HCT116 (cell line): ENCODE measurements at regions not wholly inside any gene's neighbourhood (a gene's known extent, or its start where the extent isn't known, plus 50 kb on each side); places are given as distances from the start of the nearest gene placed in this dataset.

Source experiments
- ATAC-seq: fragments of 200-7000 bp; cut with Tn5 transposase; 2 replicates; pipeline ENCODE4 v1.9.1; 2020; ENCODE audit warnings: mild to moderate bottlenecking, moderate library complexity
- BruUV-seq: library from RNA; stranded (reverse); fragments of 400-500 nt; replicated peaks from 2 replicates; lab custom pipeline; 2021; lab: Mats Ljungman, UMichigan
- CTCF ChIA-PET: fragments of 300-600 bp; sonication (Branson Sonifier 250); formaldehyde crosslinking; loops from one replicate; lab custom pipeline; 2021; ENCODE audit warnings: antibody characterized with exemption; lab: Charles Lee
- POLR2A ChIA-PET: fragments of 300-600, 350-600 bp; sonication (Branson Sonifier 250); formaldehyde crosslinking; loops from one replicate; lab custom pipeline; 2021; ENCODE audit warnings: antibody characterized with exemption; lab: Charles Lee
- RAD21 ChIA-PET, 2 experiments: fragments of 300-600 bp; sonication (Branson Sonifier 250); formaldehyde crosslinking; loops; one replicate each; lab custom pipeline; 2023; ENCODE audit warnings: low total read pairs in 2 of 2; ENCODE audit not compliant: uncharacterized antibody in 2 of 2, unreplicated experiment in 2 of 2, low non-redundant PET in 1 of 2; lab: Charles Lee
- DNase-seq: peaks from one replicate; pipeline ENCODE4 v3.0.0-alpha.2; 2010; ENCODE audit warnings: low read depth, low spot score
- H2AFZ ChIP-seq: fragments of 200-600 bp; shearing (Covaris generic), sonication (generic); 2 replicates; pipeline ENCODE4 v1.6.1; 2017; ENCODE audit warnings: low read depth, mixed run types, mixed read lengths, antibody characterized with exemption, low read length; ENCODE audit not compliant: poor library complexity, severe bottlenecking
- H3K27ac ChIP-seq: 2 replicates; pipeline ENCODE4 v1.5.1; 2012; ENCODE audit warnings: low read depth, low read length
- H3K27me3 ChIP-seq: fragments of 200-600 bp; sonication (generic); 2 replicates; pipeline ENCODE4 v1.6.1; 2016; ENCODE audit warnings: mixed run types, low read length, mixed read lengths; ENCODE audit not compliant: insufficient read depth
- H3K36me3 ChIP-seq, 2 experiments: fragments of 200-500 bp in 1 of 2; fragments of 200-600 bp in 1 of 2; sonication (Bioruptor generic) in 1 of 2; sonication (generic) in 1 of 2; 2 replicates each; pipeline versions ENCODE4 v1.5.1 to v1.6.1; 2014 to 2016; ENCODE audit warnings: low read length in 2 of 2, inconsistent platforms in 1 of 2, mixed read lengths in 1 of 2, mixed run types in 1 of 2; ENCODE audit not compliant: insufficient read depth in 2 of 2, control insufficient read depth in 1 of 2
- H3K4me1 ChIP-seq, 2 experiments: fragments of 200-600 bp in 1 of 2; sonication (generic) in 1 of 2; 2 replicates each; pipeline versions ENCODE4 v1.5.1 to v1.6.1; 2012 to 2017; ENCODE audit warnings: low read length in 2 of 2, inconsistent platforms in 1 of 2, mild to moderate bottlenecking in 1 of 2, mixed read lengths in 1 of 2, mixed run types in 1 of 2, moderate library complexity in 1 of 2; ENCODE audit not compliant: insufficient read depth in 2 of 2, control insufficient read depth in 1 of 2
- H3K4me2 ChIP-seq: fragments of 200-600 bp; sonication (generic); 2 replicates; pipeline ENCODE4 v1.6.1; 2017; ENCODE audit warnings: mixed run types, low read length, mixed read lengths
- H3K4me3 ChIP-seq, 2 experiments: fragments of 200-600 bp in 1 of 2; sonication (generic) in 1 of 2; replicated peaks in 1 of 2; 2 replicates each; pipeline ENCODE4 v1.5.1; 2011 to 2016; ENCODE audit warnings: low read length in 2 of 2, control low read depth in 1 of 2, low read depth in 1 of 2, mild to moderate bottlenecking in 1 of 2, mixed read lengths in 1 of 2, mixed run types in 1 of 2
- H3K79me2 ChIP-seq: fragments of 200-600 bp; sonication (generic); 2 replicates; pipeline ENCODE4 v1.6.1; 2017; ENCODE audit warnings: mild to moderate bottlenecking, mixed run types, low read length, moderate library complexity, mixed read lengths; ENCODE audit not compliant: insufficient read depth
- H3K9ac ChIP-seq: fragments of 200-600 bp; sonication (generic); 2 replicates; pipeline ENCODE4 v1.6.1; 2016; ENCODE audit warnings: low read length, mixed read lengths
- H3K9me2 ChIP-seq: fragments of 200-600 bp; sonication (generic), shearing (Covaris generic); 2 replicates; pipeline ENCODE4 v1.6.1; 2017; ENCODE audit warnings: mixed run types, mild to moderate bottlenecking, moderate library complexity; ENCODE audit not compliant: insufficient read depth
- H3K9me3 ChIP-seq, 2 experiments: fragments of 200-500 bp in 1 of 2; fragments of 200-600 bp in 1 of 2; sonication (Bioruptor generic) in 1 of 2; sonication (generic) in 1 of 2; 2 replicates each; pipeline ENCODE4 v1.6.1; 2014 to 2017; ENCODE audit warnings: low read length in 2 of 2, mixed read lengths in 2 of 2, inconsistent platforms in 1 of 2, low read depth in 1 of 2, mild to moderate bottlenecking in 1 of 2, mixed run types in 1 of 2, moderate library complexity in 1 of 2; ENCODE audit not compliant: control insufficient read depth in 1 of 2, insufficient read depth in 1 of 2
- H4K20me1 ChIP-seq: fragments of 200-600 bp; sonication (generic), shearing (Covaris generic); 2 replicates; pipeline ENCODE4 v1.6.1; 2017; ENCODE audit warnings: mixed run types, mild to moderate bottlenecking, moderate library complexity; ENCODE audit not compliant: insufficient read depth
- CBX3 ChIP-seq: IDR thresholded peaks from 2 replicates; pipeline ENCODE4 v1.6.1; 2012; ENCODE audit warnings: low read depth
- CEBPB ChIP-seq: IDR thresholded peaks from 2 replicates; pipeline ENCODE4 v1.6.1; 2012; ENCODE audit warnings: low read depth
- ELF1 ChIP-seq: IDR thresholded peaks from 2 replicates; pipeline ENCODE4 v1.6.1; 2012; ENCODE audit warnings: low read depth, borderline replicate concordance
- EZH2 ChIP-seq: fragments of 200-600 bp; sonication (generic); IDR thresholded peaks from 2 replicates; pipeline ENCODE4 v1.6.1; 2017; ENCODE audit warnings: antibody characterized with exemption, mixed run types
- EZH2phosphoT487 ChIP-seq: fragments of 200-600 bp; IDR thresholded peaks from 2 replicates; pipeline ENCODE4 v1.6.1; 2018; ENCODE audit warnings: antibody characterized with exemption, borderline replicate concordance
- FOSL1 ChIP-seq: IDR thresholded peaks from 2 replicates; pipeline ENCODE4 v1.6.1; 2012; ENCODE audit warnings: low read depth
- JUND ChIP-seq: IDR thresholded peaks from 2 replicates; pipeline ENCODE4 v1.6.1; 2012
- POLR2A ChIP-seq: IDR thresholded peaks from 2 replicates; pipeline ENCODE4 v1.7.0; 2011; ENCODE audit warnings: borderline replicate concordance; ENCODE audit not compliant: insufficient read depth, insufficient read length; ENCODE audit errors: extremely low read depth
- POLR2AphosphoS5 ChIP-seq: IDR thresholded peaks from 2 replicates; pipeline ENCODE4 v1.6.1; 2011; ENCODE audit warnings: mild to moderate bottlenecking, low read depth, low read length, moderate library complexity
- RAD21 ChIP-seq: IDR thresholded peaks from 2 replicates; pipeline ENCODE4 v1.6.1; 2012; ENCODE audit warnings: low read depth, mild to moderate bottlenecking
- SIN3A ChIP-seq: IDR thresholded peaks from 2 replicates; pipeline ENCODE4 v1.6.1; 2012; ENCODE audit warnings: low read depth
- YY1 ChIP-seq: IDR thresholded peaks from 2 replicates; pipeline ENCODE4 v1.6.1; 2011; ENCODE audit warnings: low read length, low read depth, moderate library complexity, mild to moderate bottlenecking; ENCODE audit not compliant: insufficient replicate concordance; ENCODE audit errors: extremely low read depth
- ZFX ChIP-seq: fragments of 450-650 bp; IDR thresholded peaks from 2 replicates; pipeline ENCODE4 v1.6.1; 2017
- ZNF274 ChIP-seq: fragments of 200-500 bp; sonication (Bioruptor generic); IDR thresholded peaks from 2 replicates; pipeline ENCODE4 v1.6.1; 2014; ENCODE audit warnings: mild to moderate bottlenecking, low read depth, low read length, inconsistent platforms
- intact Hi-C: fragments of 100-400 bp; cut with micrococcal nuclease; formaldehyde crosslinking; loops from 2 replicates; pipeline ENCODE4 v1.10.0; 2022
- TF ChIP-seq, protein P1 (sequence below): IDR thresholded peaks from 2 replicates; pipeline ENCODE4 v1.6.1; 2012; ENCODE audit warnings: low read depth
- TF ChIP-seq, protein P2 (sequence below), 3 experiments: fragments of 200-600 bp in 1 of 3; sonication (generic) in 1 of 3; IDR thresholded peaks in 2 of 3; conservative IDR thresholded peaks in 1 of 3; 2 replicates each; pipeline ENCODE4 v1.5.1; 2012 to 2017; ENCODE audit warnings: low read depth in 2 of 3, low read length in 2 of 3, antibody characterized with exemption in 1 of 3, borderline replicate concordance in 1 of 3, control low read depth in 1 of 3, mild to moderate bottlenecking in 1 of 3, mixed read lengths in 1 of 3, mixed run types in 1 of 3, moderate library complexity in 1 of 3; ENCODE audit not compliant: insufficient read depth in 1 of 3
- TF ChIP-seq, protein P3 (sequence below): IDR thresholded peaks from 2 replicates; pipeline ENCODE4 v1.6.1; 2011; ENCODE audit warnings: mild to moderate bottlenecking, low read length, moderate library complexity; ENCODE audit not compliant: insufficient replicate concordance; ENCODE audit errors: extremely low read depth
- TF ChIP-seq, protein P4 (sequence below): IDR thresholded peaks from 2 replicates; pipeline ENCODE4 v1.6.1; 2012
- TF ChIP-seq, protein P5 (sequence below): IDR thresholded peaks from 2 replicates; pipeline ENCODE4 v1.6.1; 2012

DNA sequence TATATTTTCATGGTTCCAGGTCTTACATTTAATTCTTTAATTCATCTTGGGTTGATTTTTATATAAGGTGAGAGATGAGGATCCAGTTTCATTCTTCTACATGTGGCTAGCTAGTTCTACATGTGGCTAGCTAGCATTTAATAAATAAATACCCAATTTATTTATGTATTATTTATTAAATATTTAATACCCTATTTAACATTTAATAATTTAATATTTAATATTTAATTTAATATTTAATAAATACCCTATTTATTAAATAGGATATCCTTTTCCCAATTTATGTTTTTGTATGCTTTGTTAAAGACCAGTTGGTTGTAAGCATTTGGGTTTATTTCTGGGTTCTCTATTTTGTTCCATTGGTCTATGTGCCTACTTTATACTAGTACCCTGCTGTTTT lies 111.0 kb upstream of the PCLO start:
- intact Hi-C loops = no loop called here
- TF ChIP-seq, protein P1, sequence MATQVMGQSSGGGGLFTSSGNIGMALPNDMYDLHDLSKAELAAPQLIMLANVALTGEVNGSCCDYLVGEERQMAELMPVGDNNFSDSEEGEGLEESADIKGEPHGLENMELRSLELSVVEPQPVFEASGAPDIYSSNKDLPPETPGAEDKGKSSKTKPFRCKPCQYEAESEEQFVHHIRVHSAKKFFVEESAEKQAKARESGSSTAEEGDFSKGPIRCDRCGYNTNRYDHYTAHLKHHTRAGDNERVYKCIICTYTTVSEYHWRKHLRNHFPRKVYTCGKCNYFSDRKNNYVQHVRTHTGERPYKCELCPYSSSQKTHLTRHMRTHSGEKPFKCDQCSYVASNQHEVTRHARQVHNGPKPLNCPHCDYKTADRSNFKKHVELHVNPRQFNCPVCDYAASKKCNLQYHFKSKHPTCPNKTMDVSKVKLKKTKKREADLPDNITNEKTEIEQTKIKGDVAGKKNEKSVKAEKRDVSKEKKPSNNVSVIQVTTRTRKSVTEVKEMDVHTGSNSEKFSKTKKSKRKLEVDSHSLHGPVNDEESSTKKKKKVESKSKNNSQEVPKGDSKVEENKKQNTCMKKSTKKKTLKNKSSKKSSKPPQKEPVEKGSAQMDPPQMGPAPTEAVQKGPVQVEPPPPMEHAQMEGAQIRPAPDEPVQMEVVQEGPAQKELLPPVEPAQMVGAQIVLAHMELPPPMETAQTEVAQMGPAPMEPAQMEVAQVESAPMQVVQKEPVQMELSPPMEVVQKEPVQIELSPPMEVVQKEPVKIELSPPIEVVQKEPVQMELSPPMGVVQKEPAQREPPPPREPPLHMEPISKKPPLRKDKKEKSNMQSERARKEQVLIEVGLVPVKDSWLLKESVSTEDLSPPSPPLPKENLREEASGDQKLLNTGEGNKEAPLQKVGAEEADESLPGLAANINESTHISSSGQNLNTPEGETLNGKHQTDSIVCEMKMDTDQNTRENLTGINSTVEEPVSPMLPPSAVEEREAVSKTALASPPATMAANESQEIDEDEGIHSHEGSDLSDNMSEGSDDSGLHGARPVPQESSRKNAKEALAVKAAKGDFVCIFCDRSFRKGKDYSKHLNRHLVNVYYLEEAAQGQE = no peak
- TF ChIP-seq, protein P2, sequence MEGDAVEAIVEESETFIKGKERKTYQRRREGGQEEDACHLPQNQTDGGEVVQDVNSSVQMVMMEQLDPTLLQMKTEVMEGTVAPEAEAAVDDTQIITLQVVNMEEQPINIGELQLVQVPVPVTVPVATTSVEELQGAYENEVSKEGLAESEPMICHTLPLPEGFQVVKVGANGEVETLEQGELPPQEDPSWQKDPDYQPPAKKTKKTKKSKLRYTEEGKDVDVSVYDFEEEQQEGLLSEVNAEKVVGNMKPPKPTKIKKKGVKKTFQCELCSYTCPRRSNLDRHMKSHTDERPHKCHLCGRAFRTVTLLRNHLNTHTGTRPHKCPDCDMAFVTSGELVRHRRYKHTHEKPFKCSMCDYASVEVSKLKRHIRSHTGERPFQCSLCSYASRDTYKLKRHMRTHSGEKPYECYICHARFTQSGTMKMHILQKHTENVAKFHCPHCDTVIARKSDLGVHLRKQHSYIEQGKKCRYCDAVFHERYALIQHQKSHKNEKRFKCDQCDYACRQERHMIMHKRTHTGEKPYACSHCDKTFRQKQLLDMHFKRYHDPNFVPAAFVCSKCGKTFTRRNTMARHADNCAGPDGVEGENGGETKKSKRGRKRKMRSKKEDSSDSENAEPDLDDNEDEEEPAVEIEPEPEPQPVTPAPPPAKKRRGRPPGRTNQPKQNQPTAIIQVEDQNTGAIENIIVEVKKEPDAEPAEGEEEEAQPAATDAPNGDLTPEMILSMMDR (IDR thresholded peaks at IDR 0.05 in 2 of 3, conservative IDR thresholded peaks at IDR 0.05 in 1 of 3; ENCODE audit: borderline replicate concordance in 1 of 3, insufficient read depth in 1 of 3, low read depth in 2 of 3, low read length in 2 of 3) = no peak
- TF ChIP-seq SIN3A (no peak), FOSL1 (no peak), RAD21 (no peak), EZH2 (no peak), ZFX (no peak), EZH2phosphoT487 (no peak), YY1 (no peak), CEBPB (no peak), POLR2A (no peak), ELF1 (no peak), CBX3 (no peak), POLR2AphosphoS5 (no peak), ZNF274 (no peak), JUND (no peak)
- TF ChIP-seq, protein P3, sequence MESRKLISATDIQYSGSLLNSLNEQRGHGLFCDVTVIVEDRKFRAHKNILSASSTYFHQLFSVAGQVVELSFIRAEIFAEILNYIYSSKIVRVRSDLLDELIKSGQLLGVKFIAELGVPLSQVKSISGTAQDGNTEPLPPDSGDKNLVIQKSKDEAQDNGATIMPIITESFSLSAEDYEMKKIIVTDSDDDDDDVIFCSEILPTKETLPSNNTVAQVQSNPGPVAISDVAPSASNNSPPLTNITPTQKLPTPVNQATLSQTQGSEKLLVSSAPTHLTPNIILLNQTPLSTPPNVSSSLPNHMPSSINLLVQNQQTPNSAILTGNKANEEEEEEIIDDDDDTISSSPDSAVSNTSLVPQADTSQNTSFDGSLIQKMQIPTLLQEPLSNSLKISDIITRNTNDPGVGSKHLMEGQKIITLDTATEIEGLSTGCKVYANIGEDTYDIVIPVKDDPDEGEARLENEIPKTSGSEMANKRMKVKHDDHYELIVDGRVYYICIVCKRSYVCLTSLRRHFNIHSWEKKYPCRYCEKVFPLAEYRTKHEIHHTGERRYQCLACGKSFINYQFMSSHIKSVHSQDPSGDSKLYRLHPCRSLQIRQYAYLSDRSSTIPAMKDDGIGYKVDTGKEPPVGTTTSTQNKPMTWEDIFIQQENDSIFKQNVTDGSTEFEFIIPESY = no peak
- TF ChIP-seq, protein P4, sequence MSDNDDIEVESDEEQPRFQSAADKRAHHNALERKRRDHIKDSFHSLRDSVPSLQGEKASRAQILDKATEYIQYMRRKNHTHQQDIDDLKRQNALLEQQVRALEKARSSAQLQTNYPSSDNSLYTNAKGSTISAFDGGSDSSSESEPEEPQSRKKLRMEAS = no peak
- TF ChIP-seq, protein P5, sequence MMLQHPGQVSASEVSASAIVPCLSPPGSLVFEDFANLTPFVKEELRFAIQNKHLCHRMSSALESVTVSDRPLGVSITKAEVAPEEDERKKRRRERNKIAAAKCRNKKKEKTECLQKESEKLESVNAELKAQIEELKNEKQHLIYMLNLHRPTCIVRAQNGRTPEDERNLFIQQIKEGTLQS = no peak
- no TSS peak for BruUV-seq
- Histone ChIP-seq H2AFZ (no peak overlapping the region), H3K36me3 (no peaks in the 10 kb centered on the region), H3K27me3 (no peaks in the 10 kb centered on the region), H3K27ac (no peak overlapping the region), H3K9ac (no peak overlapping the region), H3K79me2 (no peaks in the 10 kb centered on the region), H3K4me3 (no peak overlapping the region), H3K9me2 (no peaks in the 10 kb centered on the region), H3K9me3 (no peaks in the 10 kb centered on the region), H3K4me2 (no peak overlapping the region), H4K20me1 (no peaks in the 10 kb centered on the region), H3K4me1 (no peaks in the 10 kb centered on the region)
- CTCF ChIA-PET = no interaction called here
- RAD21 ChIA-PET = no interaction called here
- POLR2A ChIA-PET = no interaction called here
- DNase-seq (no peak), ATAC-seq (no peak)
